Caco-2 (cell line): ENCODE measurements at regions not wholly inside any gene's neighbourhood (a gene's known extent, or its start where the extent isn't known, plus 50 kb on each side); places are given as distances from the start of the nearest gene placed in this dataset.

Experiments used
- BruUV-seq: library from RNA; stranded (reverse); fragments of 400-500 nt; replicated peaks from 2 replicates; lab custom pipeline; 2021; lab: Mats Ljungman, UMichigan
- CTCF ChIA-PET: fragments of 300-600 bp; sonication (Branson Sonifier 250); formaldehyde crosslinking; loops from one replicate; lab custom pipeline; 2022; ENCODE audit warnings: antibody characterized with exemption; lab: Charles Lee
- POLR2A ChIA-PET: fragments of 300-600 bp; sonication (Branson Sonifier 250); formaldehyde crosslinking; loops from one replicate; lab custom pipeline; 2022; ENCODE audit warnings: antibody characterized with exemption; lab: Charles Lee
- DNase-seq, 2 experiments: peaks; one replicate each; pipeline versions ENCODE4 v3.0.0 to v3.0.0-alpha.2; 2020 to 2022
- H3K27me3 ChIP-seq: replicated peaks from 2 replicates; pipeline ENCODE4 v1.6.0; 2011; ENCODE audit warnings: low read length; ENCODE audit not compliant: control insufficient read depth, insufficient read depth
- H3K36me3 ChIP-seq: 2 replicates; pipeline ENCODE4 v1.5.1; 2011; ENCODE audit warnings: low read length; ENCODE audit not compliant: control insufficient read depth, insufficient read depth
- H3K4me1 ChIP-seq: fragments of 250-450 bp; sonication (Bioruptor Pico); 2 replicates; pipeline ENCODE4 v1.5.1; 2020; ENCODE audit warnings: mild to moderate bottlenecking
- H3K4me3 ChIP-seq: 2 replicates; pipeline ENCODE4 v1.5.1; 2011; ENCODE audit warnings: low read depth, mild to moderate bottlenecking, control low read depth, low read length
- H3K9me3 ChIP-seq: fragments of 250-450 bp; sonication (Bioruptor Pico); 2 replicates; pipeline ENCODE4 v1.5.1; 2020; ENCODE audit warnings: mild to moderate bottlenecking, moderate library complexity
- H3K27ac Mint-ChIP-seq: one replicate; pipeline ENCODE4 v1.8.0; 2022; ENCODE audit warnings: mixed read lengths; ENCODE audit not compliant: unreplicated experiment
- H3K27me3 Mint-ChIP-seq: one replicate; pipeline ENCODE4 v1.8.0; 2022; ENCODE audit warnings: mixed read lengths; ENCODE audit not compliant: insufficient read depth, unreplicated experiment
- H3K36me3 Mint-ChIP-seq: one replicate; pipeline ENCODE4 v1.8.0; 2022; ENCODE audit warnings: mild to moderate bottlenecking, mixed read lengths; ENCODE audit not compliant: insufficient read depth, unreplicated experiment
- H3K4me1 Mint-ChIP-seq: one replicate; pipeline ENCODE4 v1.8.0; 2022; ENCODE audit warnings: low read depth, mixed read lengths; ENCODE audit not compliant: unreplicated experiment
- H3K4me3 Mint-ChIP-seq: one replicate; pipeline ENCODE4 v1.8.0; 2022; ENCODE audit warnings: mild to moderate bottlenecking, moderate library complexity, mixed read lengths; ENCODE audit not compliant: unreplicated experiment
- H3K9me3 Mint-ChIP-seq: one replicate; pipeline ENCODE4 v1.8.0; 2022; ENCODE audit warnings: mixed read lengths; ENCODE audit not compliant: unreplicated experiment
- intact Hi-C: fragments of 100-400 bp; cut with micrococcal nuclease; formaldehyde crosslinking; loops from one replicate; pipeline ENCODE4 v1.10.0; 2022; ENCODE audit not compliant: unreplicated experiment
- TF ChIP-seq, protein P1 (sequence below), 2 experiments: fragments of 200-600 bp in 1 of 2; IDR thresholded peaks; 1 replicate in 1 of 2; 2 replicates in 1 of 2; pipeline versions ENCODE4 v1.5.1 to v1.8.0; 2011 to 2022; ENCODE audit warnings: antibody characterized with exemption in 1 of 2, control low read depth in 1 of 2, inconsistent platforms in 1 of 2, low read depth in 1 of 2, low read length in 1 of 2, mild to moderate bottlenecking in 1 of 2, moderate library complexity in 1 of 2; ENCODE audit not compliant: insufficient read depth in 1 of 2, severe bottlenecking in 1 of 2, unreplicated experiment in 1 of 2

DNA sequence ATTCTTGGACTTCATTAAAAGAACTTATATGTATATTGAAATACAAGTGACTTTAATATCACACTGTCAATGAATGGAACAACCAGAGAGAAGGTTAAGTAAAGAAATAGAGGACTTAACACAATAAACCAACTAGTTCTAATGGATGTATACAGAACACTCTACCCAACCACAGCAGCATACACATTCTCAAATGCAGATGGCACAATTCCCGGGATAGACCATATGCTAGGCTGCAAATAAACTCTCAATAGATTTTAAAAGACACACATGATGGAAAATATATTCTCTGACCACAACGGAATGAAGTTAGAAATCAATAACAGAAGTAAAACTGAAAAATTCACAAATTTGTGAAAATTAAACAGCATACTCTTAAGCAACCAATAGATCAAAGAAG lies 214.3 kb upstream of the LINGO1 start:
- no peak for DNase-seq
- TF ChIP-seq, protein P1, sequence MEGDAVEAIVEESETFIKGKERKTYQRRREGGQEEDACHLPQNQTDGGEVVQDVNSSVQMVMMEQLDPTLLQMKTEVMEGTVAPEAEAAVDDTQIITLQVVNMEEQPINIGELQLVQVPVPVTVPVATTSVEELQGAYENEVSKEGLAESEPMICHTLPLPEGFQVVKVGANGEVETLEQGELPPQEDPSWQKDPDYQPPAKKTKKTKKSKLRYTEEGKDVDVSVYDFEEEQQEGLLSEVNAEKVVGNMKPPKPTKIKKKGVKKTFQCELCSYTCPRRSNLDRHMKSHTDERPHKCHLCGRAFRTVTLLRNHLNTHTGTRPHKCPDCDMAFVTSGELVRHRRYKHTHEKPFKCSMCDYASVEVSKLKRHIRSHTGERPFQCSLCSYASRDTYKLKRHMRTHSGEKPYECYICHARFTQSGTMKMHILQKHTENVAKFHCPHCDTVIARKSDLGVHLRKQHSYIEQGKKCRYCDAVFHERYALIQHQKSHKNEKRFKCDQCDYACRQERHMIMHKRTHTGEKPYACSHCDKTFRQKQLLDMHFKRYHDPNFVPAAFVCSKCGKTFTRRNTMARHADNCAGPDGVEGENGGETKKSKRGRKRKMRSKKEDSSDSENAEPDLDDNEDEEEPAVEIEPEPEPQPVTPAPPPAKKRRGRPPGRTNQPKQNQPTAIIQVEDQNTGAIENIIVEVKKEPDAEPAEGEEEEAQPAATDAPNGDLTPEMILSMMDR (IDR thresholded peaks at IDR 0.05; ENCODE audit: insufficient read depth in 1 of 2, low read depth in 1 of 2, low read length in 1 of 2, severe bottlenecking in 1 of 2, unreplicated experiment in 1 of 2) = no peak
- intact Hi-C loops = no loop called here
- Histone ChIP-seq H3K4me1 (0 out of 2 replicates have a peak, but pooled peaks cover 6% of the 10 kb centered on the region), H3K27me3 (no peaks in the 10 kb centered on the region), H3K36me3 (no peaks in the 10 kb centered on the region), H3K9me3 (no peaks in the 10 kb centered on the region), H3K4me3 (no peak overlapping the region)
- H3K27ac Mint-ChIP-seq = no peak overlapping the region
- H3K9me3 Mint-ChIP-seq = peaks cover 9% of the 10 kb centered on the region
- H3K27me3 Mint-ChIP-seq = peaks cover 5% of the 10 kb centered on the region
- ChIA-PET POLR2A (no interaction called here), CTCF (no interaction called here)
- BruUV-seq = no TSS peak
- H3K36me3 Mint-ChIP-seq = no peaks in the 10 kb centered on the region
- no peak overlapping the region for H3K4me3 Mint-ChIP-seq
- H3K4me1 Mint-ChIP-seq = no peaks in the 10 kb centered on the region

DNA sequence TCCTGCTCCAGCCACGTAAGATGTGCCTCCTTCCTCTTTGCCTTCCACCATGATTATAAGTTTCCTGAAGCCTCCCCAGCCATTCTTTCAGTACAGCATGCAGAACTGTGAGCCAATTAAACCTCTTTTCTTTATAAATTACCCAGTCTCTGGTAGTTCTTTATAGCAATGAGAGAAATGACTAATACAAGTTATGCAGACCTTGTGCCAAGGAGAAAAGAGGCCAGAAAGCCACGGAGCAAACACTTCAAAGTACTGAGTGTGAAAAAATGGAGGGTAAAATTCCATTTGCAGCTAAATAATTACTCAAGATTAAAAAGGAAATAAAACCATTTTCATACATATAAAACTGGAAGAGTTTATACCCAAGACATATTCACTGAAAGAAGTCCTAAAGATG lies 213.6 kb upstream of the LINGO1 start:
- no peak overlapping the region for H3K4me3 ChIP-seq
- Mint-ChIP-seq H3K4me1 (no peaks in the 10 kb centered on the region), H3K4me3 (no peak overlapping the region), H3K27me3 (peaks cover 5% of the 10 kb centered on the region), H3K36me3 (no peaks in the 10 kb centered on the region), H3K27ac (no peak overlapping the region), H3K9me3 (peaks cover 9% of the 10 kb centered on the region)
- no peaks in the 10 kb centered on the region for H3K36me3 ChIP-seq
- BruUV-seq = no TSS peak
- DNase-seq = no peak
- POLR2A ChIA-PET = no interaction called here
- TF ChIP-seq, protein P1 (IDR thresholded peaks at IDR 0.05; ENCODE audit: insufficient read depth in 1 of 2, low read depth in 1 of 2, low read length in 1 of 2, severe bottlenecking in 1 of 2, unreplicated experiment in 1 of 2) = no peak
- CTCF ChIA-PET = no interaction called here
- 0 out of 2 replicates have a peak, but pooled peaks cover under 1% of the 10 kb centered on the region for H3K4me1 ChIP-seq
- intact Hi-C loops = no loop called here
- H3K27me3 ChIP-seq = no peaks in the 10 kb centered on the region
- H3K9me3 ChIP-seq = no peaks in the 10 kb centered on the region

DNA sequence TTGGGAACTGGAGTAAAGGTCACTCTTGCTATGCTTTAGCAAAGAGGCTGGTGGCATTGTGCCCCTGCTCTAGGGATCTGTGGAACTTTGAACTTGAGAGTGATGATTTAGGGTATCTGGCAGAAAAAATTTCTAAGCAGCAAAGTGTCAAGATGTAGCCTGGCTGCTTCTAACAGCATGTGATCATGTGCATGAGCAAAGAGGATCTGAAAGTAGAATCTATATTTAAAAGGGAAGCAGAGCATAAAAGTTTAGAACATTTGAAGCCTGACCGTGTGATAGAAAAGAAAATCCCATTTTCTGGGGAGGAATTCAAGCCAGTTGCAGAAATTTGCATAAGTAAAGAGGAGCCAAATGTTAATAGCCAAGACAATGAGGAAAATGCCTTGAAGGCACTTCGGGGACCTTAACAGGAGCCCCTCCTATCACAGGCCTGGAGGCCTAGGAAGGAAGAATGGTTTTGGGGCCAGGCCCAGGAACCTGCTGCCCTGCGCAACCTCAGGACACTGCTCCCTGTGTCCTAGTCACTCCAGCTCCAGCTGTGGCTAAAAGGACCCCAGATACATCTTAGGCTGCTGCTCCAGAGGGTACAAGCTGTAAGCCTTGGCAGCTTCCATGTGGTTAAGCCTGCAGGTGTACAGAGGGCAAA lies 212.2 kb upstream of the LINGO1 start:
- H3K36me3 ChIP-seq = no peaks in the 10 kb centered on the region
- H3K9me3 ChIP-seq = no peaks in the 10 kb centered on the region
- no peak for DNase-seq
- Mint-ChIP-seq H3K9me3 (peaks cover under 1% of the 10 kb centered on the region), H3K27ac (no peak overlapping the region), H3K27me3 (peaks cover 11% of the 10 kb centered on the region), H3K36me3 (no peaks in the 10 kb centered on the region), H3K4me3 (no peak overlapping the region), H3K4me1 (no peaks in the 10 kb centered on the region)
- ChIA-PET CTCF (no interaction called here), POLR2A (no interaction called here)
- no peaks in the 10 kb centered on the region for H3K4me1 ChIP-seq
- no peaks in the 10 kb centered on the region for H3K27me3 ChIP-seq
- BruUV-seq = no TSS peak
- intact Hi-C loops = no loop called here
- TF ChIP-seq, protein P1 (IDR thresholded peaks at IDR 0.05; ENCODE audit: insufficient read depth in 1 of 2, low read depth in 1 of 2, low read length in 1 of 2, severe bottlenecking in 1 of 2, unreplicated experiment in 1 of 2) = no peak
- H3K4me3 ChIP-seq = no peak overlapping the region
